ENCODE measurements at regions not wholly inside any gene's neighbourhood (a gene's known extent, or its start where the extent isn't known, plus 50 kb on each side); places are given as distances from the start of the nearest gene placed in this dataset.

GRCh38 chr3:107946700-107947099, 144.1 kb downstream of the CD47 start:
- no peak for TF ChIP-seq CTCF (IDR thresholded peaks at IDR 0.05)
- TF ChIP-seq POLR2A (IDR thresholded peaks at IDR 0.05): no peak

Measured in Peyer's patch (tissue), 4 donors.